ENCODE measurements at regions not wholly inside any gene's neighbourhood (a gene's known extent, or its start where the extent isn't known, plus 50 kb on each side); places are given as distances from the start of the nearest gene placed in this dataset.
"Not testable (repeated sequence)": the region's sequence is repeated elsewhere in the genome, so short reads cannot be mapped to it uniquely, and the experiment has no call there.

DNA sequence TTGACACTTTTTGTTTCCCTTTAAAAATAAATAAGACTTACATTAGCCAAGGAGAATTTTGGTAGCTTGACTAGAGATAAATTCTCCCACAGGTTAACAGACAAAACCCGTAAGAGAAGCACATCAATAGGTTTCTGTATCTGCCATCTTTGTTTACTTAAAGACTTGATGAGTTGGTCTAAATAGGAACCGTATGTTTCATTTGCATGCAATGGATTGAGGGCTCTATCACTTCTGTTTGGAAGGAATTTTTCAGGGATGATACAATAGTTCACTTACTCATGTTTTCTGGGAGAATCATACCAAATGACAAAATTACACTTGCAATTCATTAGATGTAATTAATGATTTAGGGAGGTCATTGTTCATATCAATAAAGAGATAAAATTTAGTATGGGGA, 631.5 kb upstream of the NR2F2 start:
- DNase-seq (ENCODE audit: low read depth), result no peak

- no peak for DNase-seq (ENCODE audit: low read depth)
Observed at GRCh38 chr15:95699578-95699977, 630.9 kb upstream of the NR2F2 start.

DNA sequence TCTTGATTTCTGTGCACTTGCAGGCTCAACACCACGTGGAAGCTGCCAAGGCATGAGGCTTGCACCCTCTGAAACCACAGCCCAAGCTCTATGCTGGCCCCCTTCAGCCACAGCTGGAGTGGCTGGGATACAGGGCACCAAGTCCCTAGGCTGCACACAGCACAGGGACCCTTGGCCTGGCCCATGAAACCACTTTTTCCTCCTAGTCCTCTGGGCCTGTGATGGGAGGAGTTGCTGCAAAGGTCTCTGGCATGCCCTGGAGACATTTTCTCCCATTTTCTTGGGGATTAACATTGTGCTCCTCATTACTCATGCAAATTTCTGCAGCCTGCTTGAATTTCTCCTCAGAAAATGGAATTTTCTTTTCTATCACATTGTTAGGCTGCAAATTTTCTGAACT, 629.8 kb upstream of the NR2F2 start:
- DNase-seq (ENCODE audit: low read depth), result not testable (repeated sequence)

DNA sequence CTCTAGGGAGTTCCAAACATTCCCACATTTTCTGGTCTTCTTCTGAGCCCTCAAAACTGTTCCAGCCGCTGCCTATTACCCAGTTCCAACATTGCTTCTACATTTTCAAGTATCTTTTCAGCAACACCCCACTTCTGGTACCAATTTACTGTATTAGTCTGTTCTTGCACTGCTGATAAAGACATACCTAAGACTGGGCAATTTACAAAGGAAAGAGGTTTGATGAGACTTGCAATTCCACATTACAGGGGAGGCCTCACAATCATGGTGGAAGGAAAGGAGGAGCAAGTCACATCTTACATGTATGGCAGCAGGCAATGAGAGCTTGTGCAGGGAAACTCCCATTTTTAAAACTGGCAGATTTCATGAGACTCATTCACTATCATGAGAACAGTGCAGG, 629.1 kb upstream of the NR2F2 start:
- DNase-seq (ENCODE audit: low read depth), result no peak

GRCh38 chr15:95709959-95710695, 620.4 kb upstream of the NR2F2 start:
- no peak for DNase-seq (ENCODE audit: low read depth)

DNA sequence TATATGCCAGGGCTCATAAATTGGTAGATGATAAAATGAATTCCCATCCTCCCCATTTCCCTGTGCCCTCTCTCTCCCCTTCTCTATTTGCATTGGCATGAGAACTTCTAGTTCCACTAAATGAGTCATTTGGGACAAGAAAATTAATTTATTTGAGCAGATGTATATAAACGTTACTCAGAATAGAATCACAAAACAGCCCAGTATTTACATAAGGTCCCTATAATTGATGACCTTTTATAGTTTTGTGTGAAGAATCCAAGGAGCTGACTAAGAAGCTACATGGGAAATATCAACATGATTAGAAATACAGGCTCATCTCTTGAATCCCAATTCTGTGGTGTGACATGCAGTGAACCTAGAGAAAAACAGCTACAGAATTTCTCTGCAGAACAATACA, 617.7 kb upstream of the NR2F2 start:
- DNase-seq (ENCODE audit: low read depth), result no peak

GRCh38 chr15:95713324-95713723, 617.2 kb upstream of the NR2F2 start:
- no peak for DNase-seq (ENCODE audit: low read depth)

DNA sequence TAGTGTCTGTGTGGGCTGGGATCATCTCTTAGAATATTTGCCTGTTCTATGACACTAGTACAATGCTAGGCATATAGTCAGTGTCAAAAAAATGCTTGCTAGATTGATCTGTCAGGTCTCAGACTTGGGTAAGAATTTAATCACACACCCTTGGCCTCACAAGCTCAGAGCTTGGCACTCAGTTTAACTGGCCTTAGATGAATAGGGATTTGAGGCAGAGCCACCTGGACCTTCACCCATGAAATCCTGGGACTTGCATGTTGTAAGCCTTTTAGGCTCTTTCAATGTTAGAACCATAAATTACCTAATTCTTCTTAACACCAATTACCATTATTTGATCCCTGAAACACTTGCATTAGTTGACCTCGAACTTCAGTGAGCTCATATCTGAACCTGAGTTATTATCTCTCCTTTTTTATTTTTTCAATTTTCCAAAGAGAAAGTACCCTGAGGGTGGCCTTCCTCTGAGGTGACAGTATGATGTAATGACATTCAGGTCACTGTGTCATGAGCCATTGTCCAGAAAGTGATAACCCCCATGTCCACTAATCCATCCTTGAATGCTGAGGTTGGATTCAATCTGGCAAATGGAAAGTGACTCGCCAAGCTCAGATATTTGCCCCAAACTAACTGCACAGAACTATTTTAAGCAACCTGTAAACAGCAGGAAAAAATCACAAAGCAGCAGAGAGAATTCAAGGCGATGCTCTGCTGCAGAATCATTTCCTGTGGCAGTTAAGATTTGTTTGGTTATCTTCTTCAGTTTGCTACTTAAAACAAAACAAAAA, 615.2 kb upstream of the NR2F2 start:
- DNase-seq (ENCODE audit: low read depth), result no peak

DNA sequence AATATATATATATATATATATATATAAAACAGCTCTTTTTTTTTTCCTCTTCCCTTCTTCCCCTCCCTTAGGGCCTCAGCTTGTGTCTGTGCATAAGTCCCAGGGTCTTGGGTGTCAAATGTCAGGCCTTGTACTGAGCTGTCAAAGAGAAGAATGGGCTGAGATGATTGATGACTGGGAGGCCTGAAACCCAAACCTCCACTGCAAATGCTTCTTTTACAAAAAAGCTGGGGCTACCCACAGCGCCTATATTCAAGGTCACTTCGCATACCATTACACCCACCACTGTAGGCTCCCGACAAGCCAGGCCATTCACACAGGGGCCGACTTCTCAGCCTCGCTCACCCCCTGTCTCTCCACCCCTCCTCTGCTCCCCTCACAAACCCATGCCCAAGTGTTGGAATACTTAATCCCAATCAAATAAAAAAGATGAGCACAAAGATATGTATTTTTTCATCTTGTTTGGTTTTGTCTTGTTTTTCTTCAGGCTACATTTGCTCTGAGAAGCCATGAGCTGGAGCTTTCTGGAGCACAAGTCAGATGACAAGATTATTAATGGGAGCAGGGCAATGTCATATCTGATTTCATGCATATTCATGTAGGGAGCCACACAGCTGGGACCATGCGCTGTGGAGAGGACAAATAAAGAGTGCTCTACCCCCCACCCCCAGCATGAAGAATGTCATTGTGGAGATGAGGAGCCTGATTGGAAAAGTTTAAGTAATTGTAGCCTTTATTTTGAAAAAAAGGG, 614.4 kb upstream of the NR2F2 start:
- DNase-seq (ENCODE audit: low read depth), result no peak

GRCh38 chr15:95716708-95717107, 613.8 kb upstream of the NR2F2 start:
- DNase-seq (ENCODE audit: low read depth), result no peak

DNA sequence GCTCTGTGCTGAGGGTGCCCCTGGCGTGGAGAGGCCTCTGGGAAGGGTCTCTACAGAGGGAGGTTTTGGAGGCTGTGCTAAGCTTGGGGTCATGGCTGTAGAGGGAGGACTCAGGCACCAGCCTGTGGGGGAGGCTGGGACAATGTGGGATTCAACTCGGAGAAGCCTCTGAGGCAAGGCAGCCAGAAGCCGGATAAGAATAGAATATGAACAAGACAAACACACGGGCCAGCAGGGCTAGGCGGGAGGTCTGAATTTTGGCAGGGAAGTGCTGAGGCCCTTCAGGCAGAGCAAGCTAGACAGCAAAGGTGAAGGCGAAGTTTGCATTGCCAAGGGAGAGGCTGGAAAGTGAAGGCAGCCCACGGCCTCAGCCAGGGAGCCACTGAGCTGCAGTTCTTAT, 612.1 kb upstream of the NR2F2 start:
- DNase-seq (ENCODE audit: low read depth), result no peak

GRCh38 chr15:95724908-95725633, 605.4 kb upstream of the NR2F2 start:
- DNase-seq (ENCODE audit: low read depth), result no peak

DNA sequence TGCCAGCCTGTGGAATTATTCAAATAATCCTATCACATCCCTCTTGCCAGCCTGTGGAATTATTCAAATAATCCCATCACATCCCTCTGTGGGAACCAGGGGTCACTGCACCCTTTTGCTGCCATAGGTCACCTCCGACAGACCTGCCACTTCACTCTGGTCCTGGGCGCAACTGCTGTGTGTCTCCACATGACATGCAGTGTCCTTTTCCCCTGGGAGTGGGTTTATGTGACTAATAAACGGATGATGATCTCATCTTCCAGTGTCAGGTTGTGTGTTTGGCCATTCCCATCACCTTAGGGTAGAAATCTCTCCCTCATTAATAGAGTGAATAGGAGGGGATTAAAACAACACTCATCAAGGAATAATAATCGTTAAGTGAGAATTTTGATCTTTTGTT, 603.6 kb upstream of the NR2F2 start:
- no peak for DNase-seq (ENCODE audit: low read depth)

- no peak for DNase-seq (ENCODE audit: low read depth)
Observed at GRCh38 chr15:95733931-95734330, 596.6 kb upstream of the NR2F2 start.

DNA sequence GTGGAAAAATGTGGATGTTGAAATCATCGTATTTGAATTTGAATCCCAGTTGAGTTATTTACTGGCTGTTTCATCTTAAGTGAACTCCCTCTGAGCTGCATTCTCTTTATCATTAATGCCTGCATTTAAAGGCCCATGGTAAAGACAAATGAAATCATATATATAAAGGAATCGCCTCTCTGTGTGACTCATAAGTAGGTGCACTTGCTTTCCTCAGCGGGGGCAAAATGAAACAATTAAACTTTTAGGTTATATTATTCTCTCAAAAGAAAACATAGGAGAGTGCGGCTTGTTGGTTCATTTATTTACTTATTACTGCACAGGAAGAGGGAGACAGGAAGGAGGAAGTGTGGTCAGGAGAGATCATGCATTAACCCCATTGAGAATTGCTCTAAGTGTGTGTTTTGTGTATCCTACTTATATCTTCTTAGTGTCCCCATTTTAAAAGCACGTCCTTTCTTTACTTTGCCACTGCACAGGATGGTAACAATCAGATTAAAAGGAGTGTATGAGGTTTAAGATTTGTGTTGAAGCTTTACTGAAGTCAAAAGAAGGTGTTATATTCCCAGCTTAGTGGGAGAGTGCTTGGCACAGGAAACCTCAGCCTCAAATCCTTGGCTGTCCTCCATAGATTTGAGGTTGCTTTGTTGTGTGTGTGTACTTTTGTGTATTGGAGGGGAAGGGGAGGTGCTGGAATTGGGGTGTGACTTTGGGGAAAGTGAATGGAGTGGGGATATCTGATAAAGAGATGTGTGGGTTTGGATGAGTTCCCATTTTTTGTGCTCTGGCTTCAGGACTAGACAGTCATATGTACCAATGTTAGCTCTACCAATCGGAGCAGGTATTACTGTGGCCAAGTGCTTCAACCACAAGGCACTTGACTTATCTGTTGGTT, 595.8 kb upstream of the NR2F2 start:
- DNase-seq (ENCODE audit: low read depth), result no peak

GRCh38 chr15:95737060-95737459, 593.4 kb upstream of the NR2F2 start:
- DNase-seq (ENCODE audit: low read depth), result no peak

DNA sequence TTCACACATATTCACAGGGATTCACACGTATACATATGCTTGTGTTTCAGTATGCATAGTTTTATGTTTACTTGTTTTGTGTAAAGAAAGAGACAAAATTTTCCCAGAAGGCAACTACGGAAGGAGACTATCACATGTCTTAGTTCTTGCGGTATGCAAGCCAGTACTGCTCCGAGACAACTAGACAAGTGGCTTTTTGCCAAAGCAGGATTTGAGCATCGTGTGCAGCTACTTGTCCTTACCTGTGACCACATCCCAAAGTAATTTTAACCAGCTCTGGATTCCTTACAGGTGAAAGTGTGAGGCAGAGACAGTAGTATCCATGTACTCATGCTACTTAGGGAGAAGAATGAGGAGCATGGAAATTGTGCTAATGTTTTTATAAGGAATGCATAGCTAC, 591.4 kb upstream of the NR2F2 start:
- DNase-seq (ENCODE audit: low read depth), result no peak

DNA sequence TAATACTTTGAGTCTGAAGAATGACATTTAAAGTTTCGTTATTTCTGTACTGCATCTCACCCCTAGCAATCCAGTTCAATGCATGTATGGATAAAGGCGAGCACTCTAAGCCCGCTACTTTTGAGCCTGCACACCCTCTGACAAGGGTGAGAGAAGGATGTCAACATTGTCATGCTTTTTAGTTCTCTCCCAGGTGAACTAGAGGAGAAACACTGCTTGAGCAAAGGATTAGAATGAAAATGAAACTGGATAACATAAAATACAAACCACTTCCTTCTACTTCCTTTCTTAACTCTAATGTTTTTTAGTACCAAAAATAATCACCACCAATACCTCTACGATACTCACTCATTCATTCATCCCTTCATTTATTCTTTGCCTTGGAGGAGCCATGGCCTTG, 588.7 kb upstream of the NR2F2 start:
- no peak for DNase-seq (ENCODE audit: low read depth)

DNA sequence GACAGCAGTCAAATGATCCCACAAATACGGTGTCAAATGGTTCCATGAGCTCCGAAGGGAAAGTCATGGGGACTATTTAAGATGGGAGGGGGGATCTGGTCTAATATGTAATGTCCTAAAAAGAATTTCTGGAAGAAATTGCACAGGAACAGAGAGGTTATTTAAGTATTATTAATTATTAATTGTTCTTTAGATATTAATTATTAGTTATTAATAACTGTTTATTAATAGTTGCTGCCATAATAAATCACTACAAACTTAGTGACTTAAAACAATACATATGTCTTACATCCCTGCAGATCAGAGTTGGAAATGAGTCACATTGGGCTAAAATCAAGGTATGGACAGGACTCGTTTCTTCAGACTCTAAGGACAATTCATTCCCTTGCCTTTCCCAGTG, 588.2 kb upstream of the NR2F2 start:
- no peak for DNase-seq (ENCODE audit: low read depth)

- no peak for DNase-seq (ENCODE audit: low read depth)
Observed at GRCh38 chr15:95742836-95743235, 587.7 kb upstream of the NR2F2 start.

DNA sequence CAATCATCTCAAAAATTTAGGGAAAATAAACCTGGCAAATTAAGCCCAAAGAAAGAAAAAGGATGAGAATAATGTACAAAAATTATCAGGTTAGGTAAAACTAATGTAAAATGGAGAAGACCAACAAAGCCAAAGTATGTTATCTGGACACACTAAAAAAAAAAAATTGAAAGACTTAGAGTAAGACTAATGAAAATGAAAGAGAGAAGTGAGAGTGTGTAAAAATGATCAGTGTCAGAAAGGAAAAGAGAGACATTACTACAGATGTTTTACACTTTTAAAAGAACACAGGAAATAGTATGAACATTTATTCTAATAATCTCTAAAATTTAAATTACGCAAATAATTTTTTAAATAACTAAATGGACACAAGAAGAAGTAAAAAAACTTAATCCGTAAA, 573.3 kb upstream of the NR2F2 start:
- no peak for DNase-seq (ENCODE audit: low read depth)
